HG03565 (cell line): ENCODE measurements at regions not wholly inside any gene's neighbourhood (a gene's known extent, or its start where the extent isn't known, plus 50 kb on each side); places are given as distances from the start of the nearest gene placed in this dataset.

Experiments used
- ATAC-seq: cut with Tn5 transposase; IDR thresholded peaks from one replicate; pipeline ENCODE4 v1.9.1; 2021; ENCODE audit warnings: mild to moderate bottlenecking, moderate library complexity; ENCODE audit not compliant: unreplicated experiment

GRCh38 chr19:27759896-27760295 lies 1453.1 kb downstream of the UQCRFS1 start:
- ATAC-seq: no peak

GRCh38 chr19:27758626-27759505 lies 1454.1 kb downstream of the UQCRFS1 start:
- no peak for ATAC-seq

GRCh38 chr19:27754700-27755099 lies 1458.3 kb downstream of the UQCRFS1 start:
- no peak for ATAC-seq

- ATAC-seq: no peak
Measured at GRCh38 chr19:27753622-27754021, 1459.3 kb downstream of the UQCRFS1 start.

- ATAC-seq: no peak
Measured at GRCh38 chr19:27752530-27753184, 1460.3 kb downstream of the UQCRFS1 start.

- no peak for ATAC-seq
Measured at GRCh38 chr19:27751044-27751391, 1461.9 kb downstream of the UQCRFS1 start.

- ATAC-seq: no peak
Measured at GRCh38 chr19:27750391-27751043, 1462.4 kb downstream of the UQCRFS1 start.

- ATAC-seq: no peak
Measured at GRCh38 chr19:27748551-27749152, 1464.3 kb downstream of the UQCRFS1 start.

- ATAC-seq: no peak
Measured at GRCh38 chr19:27746691-27747380, 1466.1 kb downstream of the UQCRFS1 start.

GRCh38 chr19:27745978-27746542 lies 1466.9 kb downstream of the UQCRFS1 start:
- no peak for ATAC-seq

- no peak for ATAC-seq
Measured at GRCh38 chr19:27744926-27745768, 1467.8 kb downstream of the UQCRFS1 start.

- ATAC-seq: no peak
Measured at GRCh38 chr19:27742041-27742440, 1470.9 kb downstream of the UQCRFS1 start.

GRCh38 chr19:27741236-27741635 lies 1471.7 kb downstream of the UQCRFS1 start:
- ATAC-seq: no peak

GRCh38 chr19:27740396-27740795 lies 1472.6 kb downstream of the UQCRFS1 start:
- ATAC-seq: no peak

GRCh38 chr19:27738569-27739193 lies 1474.3 kb downstream of the UQCRFS1 start:
- ATAC-seq: no peak

GRCh38 chr19:27736225-27736624 lies 1476.7 kb downstream of the UQCRFS1 start:
- ATAC-seq: no peak

- ATAC-seq: no peak
Measured at GRCh38 chr19:27735314-27735713, 1477.6 kb downstream of the UQCRFS1 start.

GRCh38 chr19:27734496-27735220 lies 1478.3 kb downstream of the UQCRFS1 start:
- no peak for ATAC-seq
